GM18858 (cell line): ENCODE measurements at regions not wholly inside any gene's neighbourhood (a gene's known extent, or its start where the extent isn't known, plus 50 kb on each side); places are given as distances from the start of the nearest gene placed in this dataset.
A peak's percentile ranks its signal among the peaks of the same experiment; 100 is the strongest.

Source experiments
- ATAC-seq: cut with Tn5 transposase; IDR thresholded peaks from one replicate; pipeline ENCODE4 v1.9.1; 2021; ENCODE audit not compliant: unreplicated experiment

DNA sequence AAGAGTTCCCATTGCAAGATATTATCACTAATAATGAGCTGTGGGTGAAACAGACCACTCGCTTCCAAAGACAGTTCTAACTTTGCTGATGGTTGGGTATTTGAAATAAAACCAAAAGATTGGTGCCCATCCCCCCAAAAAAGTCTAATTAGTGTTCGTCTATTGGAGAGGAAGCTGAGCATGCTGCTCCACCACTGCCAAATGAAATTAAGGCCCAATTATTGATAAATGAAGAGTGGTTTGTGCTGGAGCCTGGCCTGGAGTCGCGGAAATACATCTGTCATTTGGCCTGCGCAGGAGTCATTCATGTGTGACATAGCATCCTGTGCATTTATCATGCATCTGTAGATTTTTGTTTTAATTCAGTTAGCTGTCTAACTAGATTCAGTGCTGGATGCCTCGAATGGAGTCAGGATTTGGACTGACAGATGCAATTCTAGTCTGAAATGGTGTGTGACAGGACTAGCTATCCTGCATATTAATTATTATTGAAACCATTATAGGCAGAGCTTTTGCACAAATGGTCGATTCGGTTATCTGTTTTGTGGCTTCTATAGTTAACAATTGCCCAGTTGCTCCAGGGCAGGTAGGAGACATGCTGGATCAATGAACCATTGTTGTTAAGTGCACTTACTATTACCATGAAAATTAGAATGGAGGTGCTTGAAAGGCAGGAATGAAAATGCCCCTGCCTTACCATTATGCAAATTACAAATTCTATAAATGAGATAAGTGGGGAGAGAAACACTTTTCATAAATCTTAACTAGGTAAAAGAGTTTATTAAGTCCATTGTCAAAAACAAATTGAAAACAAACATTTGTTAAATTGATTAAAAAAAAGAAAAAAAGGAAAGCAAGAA is 450.4 kb upstream of the TCF4 start:
- ATAC-seq = no peak

GRCh38 chr18:56036741-56037140 is 448.7 kb upstream of the TCF4 start:
- ATAC-seq = no peak

DNA sequence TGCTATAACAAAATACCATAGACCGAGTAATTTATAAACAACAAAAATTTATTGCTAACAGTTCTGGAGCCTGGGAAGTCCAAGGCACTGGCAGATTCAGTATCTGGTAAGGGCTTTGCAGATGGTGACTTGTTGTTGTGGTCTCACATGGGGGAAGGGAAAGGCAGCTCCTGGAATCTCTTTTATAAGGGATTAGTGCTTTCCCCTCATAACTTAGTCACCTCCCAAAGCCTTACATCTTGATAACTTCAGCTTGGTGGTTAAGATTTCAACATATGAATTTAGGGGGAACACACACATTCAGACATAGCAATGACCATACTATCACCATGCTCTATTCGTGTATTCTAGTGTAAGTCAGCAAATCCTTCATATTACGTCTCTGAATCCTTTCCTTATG is 447.6 kb upstream of the TCF4 start:
- ATAC-seq = no peak

DNA sequence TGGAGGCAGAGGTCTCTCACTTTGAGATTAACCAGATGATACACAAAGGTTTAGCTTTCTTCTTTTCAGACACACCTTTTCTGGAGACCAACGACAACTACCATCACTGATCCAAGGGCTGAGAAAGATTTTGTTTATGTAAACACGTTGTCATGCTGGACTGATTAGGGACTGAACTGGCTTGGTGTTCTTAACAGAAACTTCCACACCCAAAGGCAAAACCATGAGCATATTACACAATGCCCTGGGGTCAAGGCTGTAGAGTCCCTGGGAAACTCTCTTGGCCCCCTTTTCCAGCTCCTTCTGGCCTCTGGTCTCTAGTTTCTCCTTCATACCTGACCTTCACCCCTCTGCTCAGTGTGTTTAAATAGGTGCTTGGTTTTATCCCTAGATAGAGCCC is 447.0 kb upstream of the TCF4 start:
- no peak for ATAC-seq

- no peak for ATAC-seq
Observed at GRCh38 chr18:56030060-56030459, 442.1 kb upstream of the TCF4 start.

GRCh38 chr18:56028514-56028913 is 440.5 kb upstream of the TCF4 start:
- ATAC-seq = no peak

- ATAC-seq = no peak
Observed at GRCh38 chr18:56026509-56026908, 438.5 kb upstream of the TCF4 start.

DNA sequence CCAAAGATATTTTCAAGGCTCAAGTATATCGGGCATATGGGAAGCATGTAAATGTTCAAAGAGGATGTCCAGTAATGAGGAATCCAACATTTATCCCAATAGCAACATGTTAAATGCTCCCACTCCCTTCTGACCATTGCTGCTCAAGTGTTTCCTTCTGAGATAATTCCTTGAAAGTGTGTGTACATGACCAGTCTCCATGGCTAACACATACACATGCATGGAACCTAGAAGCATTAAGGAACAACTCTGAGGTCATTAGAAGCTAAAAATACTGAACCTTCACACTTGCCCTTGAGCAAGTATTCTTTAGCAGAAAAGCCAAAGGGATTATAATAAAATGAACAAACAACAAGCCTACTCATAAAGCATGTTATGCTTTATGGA is 433.8 kb upstream of the TCF4 start:
- no peak for ATAC-seq

- no peak for ATAC-seq
Observed at GRCh38 chr18:56021136-56021808, 433.3 kb upstream of the TCF4 start.

- no peak for ATAC-seq
Observed at GRCh38 chr18:56019908-56020307, 431.9 kb upstream of the TCF4 start.

- ATAC-seq = no peak
Observed at GRCh38 chr18:56019156-56019555, 431.2 kb upstream of the TCF4 start.

DNA sequence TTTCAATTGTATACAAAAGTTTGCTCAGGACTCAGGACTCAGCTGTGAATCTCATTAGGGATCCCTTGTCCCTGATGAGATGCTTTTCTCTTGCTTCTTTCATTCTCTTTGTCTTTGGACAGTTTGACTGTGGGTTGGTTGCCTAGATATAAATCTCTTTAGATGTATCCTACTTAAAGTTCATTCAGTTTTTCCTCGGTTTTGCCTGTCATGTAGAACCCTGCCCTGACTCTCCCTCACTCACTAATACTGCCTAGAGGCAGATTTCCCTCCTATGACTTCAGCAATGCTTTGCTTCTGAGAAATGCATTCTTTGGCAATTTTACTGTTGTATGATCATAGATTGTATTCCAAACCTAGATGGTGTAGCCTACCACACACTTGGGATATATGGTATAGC is 421.4 kb upstream of the TCF4 start:
- no peak for ATAC-seq

GRCh38 chr18:56003720-56004088 is 415.7 kb upstream of the TCF4 start:
- no peak for ATAC-seq

GRCh38 chr18:56003009-56003719 is 415.2 kb upstream of the TCF4 start:
- no peak for ATAC-seq

GRCh38 chr18:56001576-56001975 is 413.6 kb upstream of the TCF4 start:
- no peak for ATAC-seq

- ATAC-seq = no peak
Observed at GRCh38 chr18:56000041-56000440, 412.0 kb upstream of the TCF4 start.

- ATAC-seq = no peak
Observed at GRCh38 chr18:55999641-56000040, 411.6 kb upstream of the TCF4 start.

- ATAC-seq = no peak
Observed at GRCh38 chr18:55998801-55999385, 410.9 kb upstream of the TCF4 start.

GRCh38 chr18:55998071-55998522 is 410.1 kb upstream of the TCF4 start:
- ATAC-seq = no peak

- ATAC-seq = peak; percentile 52
Observed at GRCh38 chr18:55997151-55997561, 409.2 kb upstream of the TCF4 start.

GRCh38 chr18:55996717-55997116 is 408.7 kb upstream of the TCF4 start:
- ATAC-seq = no peak
